Neural progenitor cell (in vitro differentiated cells): ENCODE measurements at regions not wholly inside any gene's neighbourhood (a gene's known extent, or its start where the extent isn't known, plus 50 kb on each side); places are given as distances from the start of the nearest gene placed in this dataset.

ENCODE experiments used
- DNase-seq: peaks from one replicate; pipeline ENCODE4 v3.0.0-alpha.2; 2016; ENCODE audit warnings: low spot score
- H2AFZ ChIP-seq: fragments of 200-600 bp; sonication (generic); replicated peaks from 2 replicates; pipeline ENCODE4 v1.6.1; 2016; ENCODE audit warnings: antibody characterized with exemption
- H3F3A ChIP-seq: fragments of 200-600 bp; sonication (generic); 2 replicates; pipeline ENCODE4 v1.6.1; 2016; ENCODE audit warnings: antibody characterized with exemption, low read depth
- H3K27ac ChIP-seq: fragments of 200-600 bp; sonication (generic); 2 replicates; pipeline ENCODE4 v1.5.1; 2016; ENCODE audit warnings: mild to moderate bottlenecking
- H3K27me3 ChIP-seq: fragments of 200-600 bp; sonication (generic); 2 replicates; pipeline ENCODE4 v1.6.1; 2016; ENCODE audit warnings: mild to moderate bottlenecking, moderate library complexity
- H3K36me3 ChIP-seq: fragments of 200-600 bp; sonication (generic); 2 replicates; pipeline ENCODE4 v1.5.1; 2016
- H3K4me1 ChIP-seq: fragments of 200-600 bp; sonication (generic); 2 replicates; pipeline ENCODE4 v1.6.1; 2016; ENCODE audit warnings: mixed run types
- H3K4me2 ChIP-seq: fragments of 200-600 bp; sonication (generic); 2 replicates; pipeline ENCODE4 v1.6.1; 2016
- H3K4me3 ChIP-seq: fragments of 200-600 bp; sonication (generic); 2 replicates; pipeline ENCODE4 v1.5.1; 2016
- H3K79me2 ChIP-seq: fragments of 200-600 bp; sonication (generic); 2 replicates; pipeline ENCODE4 v1.6.1; 2016; ENCODE audit warnings: low read depth
- H3K9ac ChIP-seq: fragments of 200-600 bp; sonication (generic); 2 replicates; pipeline ENCODE4 v1.6.1; 2016
- H3K9me3 ChIP-seq: fragments of 200-600 bp; sonication (generic); 2 replicates; pipeline ENCODE4 v1.5.1; 2016; ENCODE audit warnings: low read depth
- H4K20me1 ChIP-seq: fragments of 200-600 bp; sonication (generic); 2 replicates; pipeline ENCODE4 v1.6.1; 2016; ENCODE audit warnings: low read depth
- H3K27ac Mint-ChIP-seq: 3 replicates; pipeline ENCODE4 v1.8.0; 2021; ENCODE audit warnings: mixed read lengths
- H3K27me3 Mint-ChIP-seq: 2 replicates; pipeline ENCODE4 v1.8.0; 2022; ENCODE audit warnings: low read depth, mild to moderate bottlenecking, inconsistent platforms, moderate library complexity, mixed read lengths; ENCODE audit not compliant: insufficient read depth
- H3K36me3 Mint-ChIP-seq: 3 replicates; pipeline ENCODE4 v1.8.0; 2021; ENCODE audit warnings: mixed read lengths
- H3K4me1 Mint-ChIP-seq: 3 replicates; pipeline ENCODE4 v1.8.0; 2021; ENCODE audit warnings: mixed read lengths
- H3K4me3 Mint-ChIP-seq: 3 replicates; pipeline ENCODE4 v1.8.0; 2021; ENCODE audit warnings: mild to moderate bottlenecking, moderate library complexity, mixed read lengths
- H3K9me3 Mint-ChIP-seq: 3 replicates; pipeline ENCODE4 v1.8.0; 2020; ENCODE audit warnings: mixed read lengths
- EZH2 ChIP-seq: fragments of 200-600 bp; sonication (generic); IDR thresholded peaks from 2 replicates; pipeline ENCODE4 v1.6.1; 2017; ENCODE audit warnings: antibody characterized with exemption, mild to moderate bottlenecking, moderate library complexity
- EZH2phosphoT487 ChIP-seq: fragments of 200-600 bp; sonication (generic); IDR thresholded peaks from 2 replicates; pipeline ENCODE4 v1.6.1; 2017; ENCODE audit warnings: antibody characterized with exemption
- TF ChIP-seq, protein P1 (sequence below): fragments of 200-600 bp; sonication (generic); IDR thresholded peaks from 2 replicates; pipeline ENCODE4 v1.5.1; 2017; ENCODE audit warnings: antibody characterized with exemption, mild to moderate bottlenecking

DNA sequence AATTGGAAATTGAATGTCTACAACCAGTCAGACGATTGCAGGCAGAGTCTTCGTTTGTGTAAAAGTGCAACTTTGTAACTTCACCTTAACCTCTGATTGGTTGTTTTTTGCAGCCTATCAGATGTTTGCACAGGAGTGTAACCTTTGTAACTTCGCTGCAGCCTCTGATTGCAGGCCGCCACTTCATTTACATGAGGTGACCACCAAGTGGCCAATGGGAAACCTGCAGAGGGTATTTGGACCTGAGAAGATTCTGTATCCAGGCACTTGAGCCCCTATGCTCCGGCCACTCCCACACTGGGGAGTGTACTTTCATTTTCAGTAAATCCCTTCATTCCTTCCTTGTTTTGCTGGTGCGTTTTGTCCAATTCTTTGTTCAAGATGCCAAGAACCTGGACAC lies 68.1 kb upstream of the PFN2 start:
- Histone ChIP-seq H3K4me2 (no peak overlapping the region), H3K9me3 (no peaks in the 10 kb centered on the region), H4K20me1 (peaks cover 9% of the 10 kb centered on the region), H3K4me1 (peaks cover 33% of the 10 kb centered on the region), H3K4me3 (no peak overlapping the region), H3K27ac (no peak overlapping the region), H3K9ac (no peak overlapping the region), H3K27me3 (peaks cover 58% of the 10 kb centered on the region), H3K36me3 (no peaks in the 10 kb centered on the region), H3F3A (peaks cover 17% of the 10 kb centered on the region), H2AFZ (no peak overlapping the region), H3K79me2 (no peaks in the 10 kb centered on the region)
- H3K27me3 Mint-ChIP-seq = peaks cover 4% of the 10 kb centered on the region
- TF ChIP-seq EZH2phosphoT487 (no peak), EZH2 (no peak)
- TF ChIP-seq, protein P1, sequence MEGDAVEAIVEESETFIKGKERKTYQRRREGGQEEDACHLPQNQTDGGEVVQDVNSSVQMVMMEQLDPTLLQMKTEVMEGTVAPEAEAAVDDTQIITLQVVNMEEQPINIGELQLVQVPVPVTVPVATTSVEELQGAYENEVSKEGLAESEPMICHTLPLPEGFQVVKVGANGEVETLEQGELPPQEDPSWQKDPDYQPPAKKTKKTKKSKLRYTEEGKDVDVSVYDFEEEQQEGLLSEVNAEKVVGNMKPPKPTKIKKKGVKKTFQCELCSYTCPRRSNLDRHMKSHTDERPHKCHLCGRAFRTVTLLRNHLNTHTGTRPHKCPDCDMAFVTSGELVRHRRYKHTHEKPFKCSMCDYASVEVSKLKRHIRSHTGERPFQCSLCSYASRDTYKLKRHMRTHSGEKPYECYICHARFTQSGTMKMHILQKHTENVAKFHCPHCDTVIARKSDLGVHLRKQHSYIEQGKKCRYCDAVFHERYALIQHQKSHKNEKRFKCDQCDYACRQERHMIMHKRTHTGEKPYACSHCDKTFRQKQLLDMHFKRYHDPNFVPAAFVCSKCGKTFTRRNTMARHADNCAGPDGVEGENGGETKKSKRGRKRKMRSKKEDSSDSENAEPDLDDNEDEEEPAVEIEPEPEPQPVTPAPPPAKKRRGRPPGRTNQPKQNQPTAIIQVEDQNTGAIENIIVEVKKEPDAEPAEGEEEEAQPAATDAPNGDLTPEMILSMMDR = no peak
- H3K27ac Mint-ChIP-seq = no peak overlapping the region
- DNase-seq = no peak
- H3K36me3 Mint-ChIP-seq = peaks cover 2% of the 10 kb centered on the region
- H3K4me1 Mint-ChIP-seq = peaks cover 32% of the 10 kb centered on the region
- no peak overlapping the region for H3K4me3 Mint-ChIP-seq
- peaks cover 23% of the 10 kb centered on the region for H3K9me3 Mint-ChIP-seq

DNA sequence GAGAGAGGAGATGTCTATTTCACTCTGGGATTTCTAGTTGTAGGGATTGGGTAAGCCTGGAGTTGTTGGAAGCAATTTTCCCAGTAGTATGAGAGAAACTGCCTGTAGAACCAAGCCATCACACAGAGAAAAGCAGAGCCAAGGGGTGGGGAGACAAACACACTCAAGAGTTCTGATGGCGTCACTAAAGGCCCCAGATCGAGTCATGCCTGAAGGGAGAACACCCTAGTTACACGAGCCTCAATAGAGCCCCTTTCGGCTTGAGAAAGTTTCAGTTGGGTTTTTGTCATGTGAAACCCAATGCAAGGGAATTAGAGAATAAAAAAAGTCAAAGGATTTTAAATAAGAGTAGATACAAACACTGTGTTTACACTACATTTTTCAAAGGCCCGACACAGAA lies 66.1 kb upstream of the PFN2 start:
- H2AFZ ChIP-seq = no peak overlapping the region
- peaks cover 79% of the 10 kb centered on the region for H3K27me3 ChIP-seq
- no peak overlapping the region for H3K9ac ChIP-seq
- Mint-ChIP-seq H3K4me3 (no peak overlapping the region), H3K27ac (peak overlapping the region; percentile 81), H3K27me3 (peaks cover 4% of the 10 kb centered on the region), H3K9me3 (peaks cover 14% of the 10 kb centered on the region), H3K4me1 (peaks cover 36% of the 10 kb centered on the region), H3K36me3 (peaks cover 2% of the 10 kb centered on the region)
- no peak overlapping the region for H3K4me3 ChIP-seq
- no peaks in the 10 kb centered on the region for H3K9me3 ChIP-seq
- H3K36me3 ChIP-seq = no peaks in the 10 kb centered on the region
- DNase-seq = no peak
- peak overlapping the region; percentile 58 for H3K4me2 ChIP-seq
- peaks cover 41% of the 10 kb centered on the region for H3K4me1 ChIP-seq
- H3F3A ChIP-seq = peaks cover 17% of the 10 kb centered on the region
- no peak overlapping the region for H3K27ac ChIP-seq
- TF ChIP-seq EZH2 (no peak), EZH2phosphoT487 (no peak)
- TF ChIP-seq, protein P1 = no peak
- peaks cover 9% of the 10 kb centered on the region for H4K20me1 ChIP-seq
- no peaks in the 10 kb centered on the region for H3K79me2 ChIP-seq

DNA sequence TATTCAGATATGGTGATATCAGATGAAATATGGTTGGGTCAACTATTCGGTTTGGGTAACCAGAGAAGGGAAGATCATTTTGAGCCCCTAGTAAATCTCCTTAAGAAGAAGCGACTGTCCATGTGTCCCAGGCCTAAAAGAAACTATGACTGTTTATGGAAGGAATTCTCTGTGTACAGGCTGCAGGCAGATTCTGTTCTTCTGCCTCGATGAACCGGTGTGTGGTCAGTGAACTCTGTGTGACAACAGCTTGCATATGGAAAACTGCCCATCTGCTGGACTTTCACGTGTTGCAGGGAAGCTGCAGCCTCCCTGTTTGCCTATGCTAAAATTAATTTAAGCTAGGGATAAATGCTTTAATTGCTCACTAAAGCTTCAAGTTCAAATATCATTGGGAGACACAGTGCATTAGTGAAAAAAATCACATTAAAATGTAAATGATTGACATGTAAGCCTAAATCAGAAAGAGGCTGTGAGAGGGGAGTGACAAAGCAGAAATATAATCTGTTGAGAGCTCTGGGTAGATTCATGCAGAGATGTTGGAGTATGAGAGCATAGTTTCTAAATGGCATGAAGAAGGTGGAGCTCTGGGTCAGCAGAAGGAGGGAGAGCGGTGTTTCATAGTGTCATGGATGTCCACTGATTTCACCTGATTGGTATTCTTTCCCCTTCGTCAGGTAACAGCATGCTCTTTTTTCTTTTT lies 65.4 kb upstream of the PFN2 start:
- H3K27ac ChIP-seq = no peak overlapping the region
- peaks cover 9% of the 10 kb centered on the region for H4K20me1 ChIP-seq
- no peak for TF ChIP-seq EZH2
- TF ChIP-seq, protein P1 = no peak
- TF ChIP-seq EZH2phosphoT487 = no peak
- peaks cover 4% of the 10 kb centered on the region for H3K27me3 Mint-ChIP-seq
- H3F3A ChIP-seq = peaks cover 17% of the 10 kb centered on the region
- H3K4me2 ChIP-seq = peak overlapping the region; percentile 58
- peaks cover 81% of the 10 kb centered on the region for H3K27me3 ChIP-seq
- H2AFZ ChIP-seq = no peak overlapping the region
- no peaks in the 10 kb centered on the region for H3K36me3 ChIP-seq
- peaks cover 38% of the 10 kb centered on the region for H3K4me1 Mint-ChIP-seq
- no peak overlapping the region for H3K9ac ChIP-seq
- peaks cover 6% of the 10 kb centered on the region for H3K9me3 Mint-ChIP-seq
- peak overlapping the region; percentile 81 for H3K27ac Mint-ChIP-seq
- H3K79me2 ChIP-seq = no peaks in the 10 kb centered on the region
- H3K36me3 Mint-ChIP-seq = peaks cover 2% of the 10 kb centered on the region
- no peak overlapping the region for H3K4me3 Mint-ChIP-seq
- DNase-seq = no peak
- H3K9me3 ChIP-seq = no peaks in the 10 kb centered on the region
- H3K4me3 ChIP-seq = peak overlapping the region; percentile 26
- H3K4me1 ChIP-seq = peaks cover 41% of the 10 kb centered on the region
